HepG2 (cell line): ENCODE measurements at regions not wholly inside any gene's neighbourhood (a gene's known extent, or its start where the extent isn't known, plus 50 kb on each side); places are given as distances from the start of the nearest gene placed in this dataset.

ENCODE experiments used
- ATAC-seq: fragments of 200-7000 bp; cut with Tn5 transposase; 3 replicates; pipeline ENCODE4 v1.9.1; 2020; ENCODE audit warnings: mild to moderate bottlenecking, moderate library complexity
- BruUV-seq: library from RNA; stranded (reverse); fragments of 400-500 nt; replicated peaks from 2 replicates; lab custom pipeline; 2021; lab: Mats Ljungman, UMichigan
- CTCF ChIA-PET: fragments of 300-600 bp; formaldehyde crosslinking; extraction: SDS; loops from one replicate; lab custom pipeline; 2021; ENCODE audit warnings: low total read pairs, inconsistent platforms, low intra/inter-chr PET ratio; lab: Yijun Ruan, JAX
- POLR2A ChIA-PET: fragments of 350-600 bp; sonication (Branson Sonifier 250); formaldehyde crosslinking; loops from one replicate; lab custom pipeline; 2020; ENCODE audit warnings: antibody characterized with exemption, inconsistent platforms; lab: Yijun Ruan, JAX
- DNase-seq: peaks from one replicate; pipeline ENCODE4 v3.0.0-alpha.2; 2015; ENCODE audit warnings: low spot score
- FAIRE-seq: peaks from 3 replicates; lab custom pipeline; 2011; peaks lifted over from hg19 to GRCh38; lab: Jason Lieb, UNC
- H2AFZ ChIP-seq: one replicate; pipeline ENCODE4 v1.6.1; 2011; ENCODE audit warnings: low read length, inconsistent platforms
- H3K27ac ChIP-seq: fragments of 300-600 bp; 3 replicates; pipeline ENCODE4 v1.8.0; 2011; ENCODE audit warnings: mixed run types, mild to moderate bottlenecking, mixed read lengths, low read length, inconsistent platforms; ENCODE audit not compliant: insufficient read depth; ENCODE audit errors: extremely low read length
- H3K27me3 ChIP-seq, 2 experiments: fragments of 200-600 bp in 1 of 2; 2 replicates in 1 of 2; 3 replicates in 1 of 2; pipeline versions ENCODE4 v1.6.0 to v1.8.0; 2011; ENCODE audit warnings: low read length in 2 of 2, mild to moderate bottlenecking in 2 of 2, moderate library complexity in 2 of 2, inconsistent platforms in 1 of 2; ENCODE audit not compliant: insufficient read depth in 2 of 2, control insufficient read depth in 1 of 2
- H3K36me3 ChIP-seq, 2 experiments: fragments of 200-600 bp in 1 of 2; replicated peaks in 1 of 2; 2 replicates in 1 of 2; 3 replicates in 1 of 2; pipeline versions ENCODE4 v1.5.1 to v1.8.0; 2011; ENCODE audit warnings: low read length in 2 of 2, inconsistent platforms in 1 of 2; ENCODE audit not compliant: insufficient read depth in 2 of 2, control insufficient read depth in 1 of 2
- H3K4me1 ChIP-seq: 2 replicates; pipeline ENCODE4 v1.5.1; 2012; ENCODE audit warnings: low read length, inconsistent platforms; ENCODE audit not compliant: insufficient read depth
- H3K4me2 ChIP-seq: 2 replicates; pipeline ENCODE4 v1.6.0; 2011; ENCODE audit warnings: low read depth, low read length, inconsistent platforms
- H3K4me3 ChIP-seq, 3 experiments: fragments of 200-600 bp in 1 of 3; sonication (generic), shearing (Covaris generic) in 1 of 3; replicated peaks in 1 of 3; 2 replicates each; pipeline ENCODE4 v1.5.1; 2011 to 2016; ENCODE audit warnings: low read length in 3 of 3, inconsistent platforms in 2 of 3, low read depth in 2 of 3, mild to moderate bottlenecking in 2 of 3, control low read depth in 1 of 3, mixed read lengths in 1 of 3; ENCODE audit not compliant: insufficient read depth in 1 of 3
- H3K79me2 ChIP-seq: one replicate; pipeline ENCODE4 v1.6.1; 2011; ENCODE audit warnings: low read length, inconsistent platforms; ENCODE audit not compliant: insufficient read depth
- H3K9ac ChIP-seq: 2 replicates; pipeline ENCODE4 v1.6.0; 2011; ENCODE audit warnings: mild to moderate bottlenecking, low read depth, low read length, inconsistent platforms; ENCODE audit not compliant: insufficient read depth
- H3K9me3 ChIP-seq: 2 replicates; pipeline ENCODE4 v1.5.1; 2012; ENCODE audit warnings: mild to moderate bottlenecking, low read length
- H4K20me1 ChIP-seq: 2 replicates; pipeline ENCODE4 v1.6.0; 2011; ENCODE audit warnings: inconsistent platforms, mild to moderate bottlenecking, low read length, moderate library complexity; ENCODE audit not compliant: insufficient read depth
- ASH2L ChIP-seq: fragments of 300-600, 200-600 bp; sonication (generic); IDR thresholded peaks from 2 replicates; pipeline ENCODE4 v1.7.0; 2017; ENCODE audit warnings: low read depth, mild to moderate bottlenecking, moderate library complexity, mixed read lengths, low read length; ENCODE audit not compliant: insufficient read length
- DZIP1 ChIP-seq: sonication (generic); formaldehyde crosslinking; IDR thresholded peaks from 2 replicates; pipeline ENCODE4 v1.5.0; 2020; ENCODE audit warnings: mild to moderate bottlenecking, missing genetic modification reagents
- HIC2 ChIP-seq: sonication (generic); formaldehyde crosslinking; IDR thresholded peaks from 2 replicates; pipeline ENCODE4 v1.9.0; 2022; ENCODE audit warnings: low read depth, missing genetic modification reagents
- HIVEP1 ChIP-seq: sonication (generic); formaldehyde crosslinking; IDR thresholded peaks from 2 replicates; pipeline ENCODE4 v1.4.0; 2020; ENCODE audit warnings: mild to moderate bottlenecking, missing genetic modification reagents
- KMT2A ChIP-seq: sonication (generic); formaldehyde crosslinking; IDR thresholded peaks from 2 replicates; pipeline ENCODE4 v1.4.0; 2020; ENCODE audit warnings: missing genetic modification reagents
- MXD4 ChIP-seq: IDR thresholded peaks from 2 replicates; pipeline ENCODE4 v1.6.1; 2016; ENCODE audit warnings: mild to moderate bottlenecking, missing biosample characterization, missing genetic modification reagents
- SOX6 ChIP-seq, 2 experiments: fragments of 450-650 bp in 1 of 2; sonication (generic) in 1 of 2; formaldehyde crosslinking in 1 of 2; IDR thresholded peaks; 2 replicates each; pipeline versions ENCODE4 v1.4.0 to v1.6.1; 2017 to 2020; ENCODE audit warnings: antibody characterized with exemption in 1 of 2, mild to moderate bottlenecking in 1 of 2, missing genetic modification reagents in 1 of 2
- SRY ChIP-seq: sonication (generic); formaldehyde crosslinking; IDR thresholded peaks from 2 replicates; pipeline ENCODE4 v1.8.0; 2022; ENCODE audit warnings: mild to moderate bottlenecking, missing genetic modification reagents
- TSC22D2 ChIP-seq: sonication (generic); formaldehyde crosslinking; IDR thresholded peaks from 2 replicates; pipeline ENCODE4 v1.5.1; 2020; ENCODE audit warnings: missing genetic modification reagents, mild to moderate bottlenecking, borderline replicate concordance
- XRCC5 ChIP-seq: fragments of 200-400 bp; formaldehyde crosslinking; optimal IDR thresholded peaks from 2 replicates; pipeline ENCODE3; 2017; ENCODE audit warnings: mild to moderate bottlenecking, low read length
- ZKSCAN1 ChIP-seq: fragments of 150-350 bp; IDR thresholded peaks from 2 replicates; pipeline ENCODE4 v1.6.1; 2014; ENCODE audit warnings: low read length
- ZNF232 ChIP-seq: sonication (generic); formaldehyde crosslinking; IDR thresholded peaks from 2 replicates; pipeline ENCODE4 v1.4.0; 2020; ENCODE audit warnings: missing genetic modification reagents, borderline replicate concordance
- ZNF343 ChIP-seq: sonication (generic); formaldehyde crosslinking; IDR thresholded peaks from 2 replicates; pipeline ENCODE4 v1.4.0; 2020; ENCODE audit warnings: mild to moderate bottlenecking, missing genetic modification reagents
- ZNF431 ChIP-seq: sonication (generic); formaldehyde crosslinking; IDR thresholded peaks from 2 replicates; pipeline ENCODE4 v1.9.0; 2022; ENCODE audit warnings: missing genetic modification reagents, low read depth, mild to moderate bottlenecking, borderline replicate concordance
- ZNF501 ChIP-seq: sonication (generic); formaldehyde crosslinking; IDR thresholded peaks from 2 replicates; pipeline ENCODE4 v1.5.1; 2020; ENCODE audit warnings: mild to moderate bottlenecking, moderate library complexity, missing genetic modification reagents
- ZNF7 ChIP-seq: IDR thresholded peaks from 2 replicates; pipeline ENCODE4 v1.6.1; 2016; ENCODE audit warnings: missing biosample characterization, missing genetic modification reagents
- WGBS: methylation state at CpG from one replicate; pipeline ENCODE4 v1.1.6; 2017; ENCODE audit warnings: low lambda C conversion rate; 5-methylcytosine and 5-hydroxymethylcytosine counted together
- in situ Hi-C: cut with HindIII; loops from 2 replicates; pipeline ENCODE4 v1.10.0; 2017; ENCODE audit warnings: low pct_unique_long_range_greater_than_20kb; ENCODE audit not compliant: extremely low pct_ligation_motif_present
- intact Hi-C: fragments of 100-400 bp; cut with micrococcal nuclease; formaldehyde crosslinking; loops from one replicate; pipeline ENCODE4 v1.10.0; 2022; ENCODE audit not compliant: unreplicated experiment

GRCh38 chr5:112643339-112643971 lies 94.2 kb upstream of the APC start:
- 2% methylated on average over 4 of the region's 4 CpGs for WGBS
- Histone ChIP-seq H3K79me2 (no peaks in the 10 kb centered on the region), H3K36me3 (no peaks in the 10 kb centered on the region), H4K20me1 (no peaks in the 10 kb centered on the region)
- POLR2A ChIA-PET, result no interaction called here
- ATAC-seq, result no peak
- TF ChIP-seq MXD4 (CRISPR knock-in tag) (no peak), ZKSCAN1 (no peak), TSC22D2 (CRISPR knock-in tag) (no peak), ZNF232 (CRISPR knock-in tag) (no peak), ZNF7 (CRISPR knock-in tag) (no peak), SRY (CRISPR knock-in tag) (no peak), ZNF431 (CRISPR knock-in tag) (no peak), HIC2 (CRISPR knock-in tag) (no peak), DZIP1 (CRISPR knock-in tag) (no peak), ZNF343 (CRISPR knock-in tag) (no peak), SOX6 (IDR thresholded peaks at IDR 0.05) (no peak), SOX6 (CRISPR knock-in tag; IDR thresholded peaks at IDR 0.05) (no peak), KMT2A (no peak), ASH2L (no peak), ZNF501 (CRISPR knock-in tag) (no peak), HIVEP1 (no peak), XRCC5 (no peak)
- TF ChIP-seq, all 625 proteins: peak for 0
- Histone ChIP-seq H3K9ac (no peak overlapping the region), H3K4me1 (no peaks in the 10 kb centered on the region), H2AFZ (no peak overlapping the region), H3K4me3 (no peak overlapping the region), H3K4me2 (no peak overlapping the region), H3K9me3 (no peaks in the 10 kb centered on the region), H3K27ac (no peak overlapping the region), H3K27me3 (peaks cover 0 to 7% of the 10 kb centered on the region in 2 experiments; a peak in 2 of 5 replicates)
- DNase-seq (no peak), FAIRE-seq (no peak)
- CTCF ChIA-PET, result no interaction called here
- intact Hi-C loops, result no loop called here
- no TSS peak for BruUV-seq
- in situ Hi-C loops, result no loop called here
